ENCODE measurements at regions not wholly inside any gene's neighbourhood (a gene's known extent, or its start where the extent isn't known, plus 50 kb on each side); places are given as distances from the start of the nearest gene placed in this dataset.

GRCh38 chr2:145253492-145253891, 733.6 kb upstream of the ZEB2 start:
- H3K4me1 Mint-ChIP-seq: peaks cover 6% of the 10 kb centered on the region
- no peak overlapping the region for H3K4me3 Mint-ChIP-seq
- H3K27ac Mint-ChIP-seq: no peak overlapping the region
- no peaks in the 10 kb centered on the region for H3K27me3 Mint-ChIP-seq (ENCODE audit: low read depth)
- no peaks in the 10 kb centered on the region for H3K36me3 Mint-ChIP-seq
- DNase-seq (ENCODE audit: low spot score in 2 of 2, unreplicated experiment in 2 of 2): no peak
- peaks cover 4% of the 10 kb centered on the region for H3K9me3 Mint-ChIP-seq
- TF ChIP-seq CTCF (IDR thresholded peaks at IDR 0.05; ENCODE audit: unreplicated experiment): no peak

GRCh38 chr2:145245268-145245870, 725.5 kb upstream of the ZEB2 start:
- no peaks in the 10 kb centered on the region for H3K9me3 Mint-ChIP-seq
- no peak overlapping the region for H3K27ac Mint-ChIP-seq
- no peak for DNase-seq (ENCODE audit: low spot score in 2 of 2, unreplicated experiment in 2 of 2)
- H3K36me3 Mint-ChIP-seq: no peaks in the 10 kb centered on the region
- no peak overlapping the region for H3K4me3 Mint-ChIP-seq
- no peaks in the 10 kb centered on the region for H3K27me3 Mint-ChIP-seq (ENCODE audit: low read depth)
- peaks cover 10% of the 10 kb centered on the region for H3K4me1 Mint-ChIP-seq
- TF ChIP-seq CTCF (IDR thresholded peaks at IDR 0.05; ENCODE audit: unreplicated experiment): no peak

GRCh38 chr2:145235312-145235711, 715.4 kb upstream of the ZEB2 start:
- Mint-ChIP-seq H3K27ac (no peak overlapping the region), H3K9me3 (no peaks in the 10 kb centered on the region), H3K4me1 (peaks cover 12% of the 10 kb centered on the region), H3K4me3 (no peak overlapping the region), H3K36me3 (no peaks in the 10 kb centered on the region), H3K27me3 (ENCODE audit: low read depth) (no peaks in the 10 kb centered on the region)
- DNase-seq (ENCODE audit: low spot score in 2 of 2, unreplicated experiment in 2 of 2): no peak
- TF ChIP-seq CTCF (IDR thresholded peaks at IDR 0.05; ENCODE audit: unreplicated experiment): no peak

GRCh38 chr2:145230546-145230945, 710.6 kb upstream of the ZEB2 start:
- H3K9me3 Mint-ChIP-seq: no peaks in the 10 kb centered on the region
- H3K27me3 Mint-ChIP-seq (ENCODE audit: low read depth): no peaks in the 10 kb centered on the region

GRCh38 chr2:145228506-145228905, 708.6 kb upstream of the ZEB2 start:
- no peak for DNase-seq (ENCODE audit: low spot score in 2 of 2, unreplicated experiment in 2 of 2)
- peaks cover 22% of the 10 kb centered on the region for H3K4me1 Mint-ChIP-seq
- no peak for TF ChIP-seq CTCF (IDR thresholded peaks at IDR 0.05; ENCODE audit: unreplicated experiment)
- no peaks in the 10 kb centered on the region for H3K27me3 Mint-ChIP-seq (ENCODE audit: low read depth)
- H3K4me3 Mint-ChIP-seq: no peak overlapping the region
- H3K9me3 Mint-ChIP-seq: peaks cover 7% of the 10 kb centered on the region
- peak overlapping the region; percentile 48 for H3K27ac Mint-ChIP-seq
- peaks cover 2% of the 10 kb centered on the region for H3K36me3 Mint-ChIP-seq

More at GRCh38 chr2:145230546-145230945, 710.6 kb upstream of the ZEB2 start:
- Mint-ChIP-seq H3K36me3 (no peaks in the 10 kb centered on the region), H3K27ac (no peak overlapping the region), H3K4me3 (no peak overlapping the region), H3K4me1 (peaks cover 25% of the 10 kb centered on the region)
- TF ChIP-seq CTCF (IDR thresholded peaks at IDR 0.05; ENCODE audit: unreplicated experiment): no peak
- DNase-seq (ENCODE audit: low spot score in 2 of 2, unreplicated experiment in 2 of 2): no peak

- H3K27me3 Mint-ChIP-seq (ENCODE audit: low read depth): no peaks in the 10 kb centered on the region
- H3K4me1 Mint-ChIP-seq: peaks cover 22% of the 10 kb centered on the region
Observed at GRCh38 chr2:145226901-145227300, 707.0 kb upstream of the ZEB2 start.

More at GRCh38 chr2:145226901-145227300, 707.0 kb upstream of the ZEB2 start:
- no peak for DNase-seq (ENCODE audit: low spot score in 2 of 2, unreplicated experiment in 2 of 2)
- Mint-ChIP-seq H3K4me3 (no peak overlapping the region), H3K9me3 (peaks cover 19% of the 10 kb centered on the region), H3K27ac (peak overlapping the region; percentile 66), H3K36me3 (peaks cover 2% of the 10 kb centered on the region)
- TF ChIP-seq CTCF (IDR thresholded peaks at IDR 0.05; ENCODE audit: unreplicated experiment): no peak

Data from mesothelial cell of epicardium (in vitro differentiated cells).